ENCODE measurements at regions not wholly inside any gene's neighbourhood (a gene's known extent, or its start where the extent isn't known, plus 50 kb on each side); places are given as distances from the start of the nearest gene placed in this dataset.

DNA sequence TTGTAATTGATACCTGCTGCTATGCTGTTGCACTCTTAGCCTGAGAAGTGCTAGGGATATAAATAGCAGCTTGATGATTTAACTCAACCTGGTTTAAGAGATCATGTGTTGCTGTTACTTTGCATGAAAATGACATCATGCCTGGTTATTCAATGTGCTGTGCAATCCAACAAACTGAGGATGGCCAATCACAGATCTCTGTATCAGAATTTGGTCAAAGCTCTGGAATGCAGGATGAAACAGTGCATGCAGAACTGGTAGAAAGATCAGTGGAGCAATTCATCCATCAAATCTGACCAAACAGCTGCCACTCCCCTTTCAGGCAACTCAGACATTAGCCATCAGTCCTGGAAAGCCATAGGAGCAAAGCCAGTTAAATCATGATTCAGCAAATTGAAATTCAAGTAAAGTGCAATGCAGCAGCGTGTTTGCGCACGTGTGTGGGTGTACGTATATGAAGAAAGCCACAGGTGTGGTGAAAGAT, 160.3 kb upstream of the RASGEF1B start:
- TF ChIP-seq CTCF (IDR thresholded peaks at IDR 0.05) (no peak), POLR2A (IDR thresholded peaks at IDR 0.05) (no peak)
- no peaks in the 10 kb centered on the region for H3K4me1 ChIP-seq
- no peak overlapping the region for H3K4me3 ChIP-seq
- H3K27me3 ChIP-seq: no peaks in the 10 kb centered on the region
- 90 to 92% methylated on average over 4 of the region's 4 CpGs for WGBS, 2 donors
- H3K9me3 ChIP-seq: no peaks in the 10 kb centered on the region
- no peak overlapping the region for H3K27ac ChIP-seq
- intact Hi-C loops (cut with DNase I; ENCODE audit: low total_unique reads): no loop called here
- H3K36me3 ChIP-seq (ENCODE audit: low read depth, missing control alignments): no peaks in the 10 kb centered on the region
- no peak for DNase-seq

GRCh38 chr4:81629366-81629765, 157.7 kb upstream of the RASGEF1B start:
- intact Hi-C loops (cut with DNase I; ENCODE audit: low total_unique reads): no loop called here
- no peaks in the 10 kb centered on the region for H3K36me3 ChIP-seq (ENCODE audit: low read depth, missing control alignments)
- no peak overlapping the region for H3K27ac ChIP-seq
- no peaks in the 10 kb centered on the region for H3K4me1 ChIP-seq
- no peak for DNase-seq
- WGBS, 2 donors: 69 to 72% methylated on average over 4 of the region's 4 CpGs
- no peaks in the 10 kb centered on the region for H3K9me3 ChIP-seq
- H3K4me3 ChIP-seq: no peak overlapping the region
- TF ChIP-seq CTCF (IDR thresholded peaks at IDR 0.05) (no peak), POLR2A (IDR thresholded peaks at IDR 0.05) (no peak)
- no peaks in the 10 kb centered on the region for H3K27me3 ChIP-seq

- H3K4me1 ChIP-seq: peaks cover 2% of the 10 kb centered on the region
- H3K27ac ChIP-seq: no peak overlapping the region
- intact Hi-C loops (cut with DNase I; ENCODE audit: low total_unique reads): no loop called here
- DNase-seq: no peak
- 62 to 78% methylated on average over 3 of the region's 3 CpGs for WGBS, 2 donors
- no peaks in the 10 kb centered on the region for H3K27me3 ChIP-seq
- TF ChIP-seq CTCF (IDR thresholded peaks at IDR 0.05) (no peak), POLR2A (IDR thresholded peaks at IDR 0.05) (no peak)
- no peaks in the 10 kb centered on the region for H3K36me3 ChIP-seq (ENCODE audit: low read depth, missing control alignments)
- no peak overlapping the region for H3K4me3 ChIP-seq
- no peaks in the 10 kb centered on the region for H3K9me3 ChIP-seq
Observed at GRCh38 chr4:81628489-81628888, 156.8 kb upstream of the RASGEF1B start.

DNA sequence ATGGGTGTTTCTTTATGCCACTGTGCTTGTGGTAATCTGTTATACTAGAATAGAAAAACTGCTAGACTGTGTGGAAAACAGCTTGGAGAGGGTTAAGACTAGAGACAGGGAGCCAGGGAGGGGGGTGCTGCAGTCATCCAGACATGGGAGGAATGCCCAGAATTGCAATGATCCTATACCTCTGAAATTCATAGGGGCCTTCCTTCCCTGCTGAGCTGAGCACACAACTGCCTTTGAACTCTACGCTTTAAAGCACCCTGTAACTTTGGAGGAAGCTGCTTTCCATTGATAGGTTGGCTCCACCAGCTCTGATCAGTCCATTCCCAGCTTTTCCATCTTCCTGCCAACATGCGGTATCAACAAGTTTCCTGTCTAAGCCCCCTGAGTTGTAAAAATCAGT, 155.9 kb upstream of the RASGEF1B start:
- TF ChIP-seq POLR2A (IDR thresholded peaks at IDR 0.05) (no peak), CTCF (IDR thresholded peaks at IDR 0.05) (no peak)
- peaks cover 5% of the 10 kb centered on the region for H3K4me1 ChIP-seq
- no peak for DNase-seq
- no peaks in the 10 kb centered on the region for H3K9me3 ChIP-seq
- no peak overlapping the region for H3K4me3 ChIP-seq
- no peaks in the 10 kb centered on the region for H3K27me3 ChIP-seq
- H3K27ac ChIP-seq: no peak overlapping the region
- WGBS, 2 donors: 96 to 100% methylated on average over 2 of the region's 2 CpGs
- intact Hi-C loops (cut with DNase I; ENCODE audit: low total_unique reads): no loop called here
- no peaks in the 10 kb centered on the region for H3K36me3 ChIP-seq (ENCODE audit: low read depth, missing control alignments)

DNA sequence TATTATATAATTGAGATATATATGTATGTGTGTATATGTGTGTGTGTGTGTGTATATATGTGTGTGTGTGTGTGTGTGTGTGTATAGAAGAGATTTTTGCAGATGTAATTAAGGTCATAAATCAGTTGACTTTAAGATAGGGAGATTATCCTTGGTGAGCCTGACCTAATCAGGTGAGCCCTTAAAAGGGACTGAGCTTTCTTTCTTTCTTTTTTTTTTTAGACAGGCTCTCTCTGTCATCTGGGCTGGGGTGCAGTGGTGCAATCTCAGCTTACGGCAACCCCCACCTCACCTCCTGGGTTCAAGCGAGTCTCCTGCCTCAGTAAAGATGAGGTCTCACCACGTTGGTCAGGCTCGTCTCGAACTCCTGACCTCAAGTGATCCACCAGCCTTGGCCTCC, 155.1 kb upstream of the RASGEF1B start:
- 76 to 78% methylated on average over 5 of the region's 5 CpGs for WGBS, 2 donors
- H3K9me3 ChIP-seq: no peaks in the 10 kb centered on the region
- H3K4me1 ChIP-seq: peaks cover 5% of the 10 kb centered on the region
- no peak overlapping the region for H3K27ac ChIP-seq
- H3K36me3 ChIP-seq (ENCODE audit: low read depth, missing control alignments): no peaks in the 10 kb centered on the region
- TF ChIP-seq CTCF (IDR thresholded peaks at IDR 0.05): no peak
- no peak for TF ChIP-seq POLR2A (IDR thresholded peaks at IDR 0.05)
- H3K4me3 ChIP-seq: no peak overlapping the region
- H3K27me3 ChIP-seq: no peaks in the 10 kb centered on the region
- intact Hi-C loops (cut with DNase I; ENCODE audit: low total_unique reads): no loop called here
- DNase-seq: no peak
